Brain microvascular endothelial cell (primary cell): ENCODE measurements at regions not wholly inside any gene's neighbourhood (a gene's known extent, or its start where the extent isn't known, plus 50 kb on each side); places are given as distances from the start of the nearest gene placed in this dataset.

ENCODE experiments used
- DNase-seq: peaks from one replicate; pipeline ENCODE4 v3.0.0-alpha.2; 2020
- H3K27ac ChIP-seq: fragments of 250-450 bp; sonication (Bioruptor Pico); 2 replicates; pipeline ENCODE4 v1.5.1; 2020; ENCODE audit warnings: mild to moderate bottlenecking, moderate library complexity
- H3K27me3 ChIP-seq: fragments of 250-450 bp; sonication (Bioruptor Pico); replicated peaks from 2 replicates; pipeline ENCODE4 v1.5.1; 2020; ENCODE audit warnings: mild to moderate bottlenecking
- H3K36me3 ChIP-seq: fragments of 250-450 bp; sonication (Bioruptor Pico); replicated peaks from 2 replicates; pipeline ENCODE4 v1.5.1; 2020; ENCODE audit warnings: mild to moderate bottlenecking
- H3K4me3 ChIP-seq: 2 replicates; pipeline ENCODE4 v1.5.1; 2011; ENCODE audit warnings: low read depth, mild to moderate bottlenecking, control low read depth, low read length, moderate library complexity
- CTCF ChIP-seq: IDR thresholded peaks from 2 replicates; pipeline ENCODE4 v1.5.1; 2011; ENCODE audit warnings: low read depth, mild to moderate bottlenecking, moderate library complexity, low read length, control low read depth, inconsistent platforms; ENCODE audit errors: missing control alignments
- in situ Hi-C: cut with HindIII; loops from 2 replicates; pipeline ENCODE4 v1.10.0; 2017; ENCODE audit warnings: low sequenced_read_pairs, low pct_ligation_motif_present

- Histone ChIP-seq H3K4me3 (no peak overlapping the region), H3K36me3 (no peaks in the 10 kb centered on the region), H3K27ac (no peak overlapping the region), H3K27me3 (no peaks in the 10 kb centered on the region)
- TF ChIP-seq CTCF = no peak
- in situ Hi-C loops = no loop called here
- no peak for DNase-seq
Measured at GRCh38 chr4:28251831-28252230, 1391.2 kb downstream of the STIM2 start.

GRCh38 chr4:28254003-28254402 lies 1393.4 kb downstream of the STIM2 start:
- in situ Hi-C loops = no loop called here
- Histone ChIP-seq H3K27ac (no peak overlapping the region), H3K36me3 (no peaks in the 10 kb centered on the region), H3K4me3 (no peak overlapping the region), H3K27me3 (no peaks in the 10 kb centered on the region)
- no peak for DNase-seq
- TF ChIP-seq CTCF = no peak

- DNase-seq = no peak
- Histone ChIP-seq H3K27me3 (no peaks in the 10 kb centered on the region), H3K36me3 (no peaks in the 10 kb centered on the region), H3K4me3 (no peak overlapping the region), H3K27ac (no peak overlapping the region)
- in situ Hi-C loops = no loop called here
- no peak for TF ChIP-seq CTCF
Measured at GRCh38 chr4:28256295-28256694, 1395.7 kb downstream of the STIM2 start.

GRCh38 chr4:28259951-28260350 lies 1399.3 kb downstream of the STIM2 start:
- in situ Hi-C loops = no loop called here
- H3K36me3 ChIP-seq = no peaks in the 10 kb centered on the region
- TF ChIP-seq CTCF = no peak
- H3K4me3 ChIP-seq = no peak overlapping the region
- H3K27ac ChIP-seq = no peak overlapping the region
- no peaks in the 10 kb centered on the region for H3K27me3 ChIP-seq
- DNase-seq = no peak

GRCh38 chr4:28267166-28267565 lies 1406.5 kb downstream of the STIM2 start:
- Histone ChIP-seq H3K27me3 (no peaks in the 10 kb centered on the region), H3K36me3 (no peaks in the 10 kb centered on the region), H3K4me3 (no peak overlapping the region), H3K27ac (no peak overlapping the region)
- no peak for DNase-seq
- in situ Hi-C loops = no loop called here
- TF ChIP-seq CTCF = no peak

GRCh38 chr4:28269426-28269825 lies 1408.8 kb downstream of the STIM2 start:
- no peak for DNase-seq
- Histone ChIP-seq H3K36me3 (no peaks in the 10 kb centered on the region), H3K27ac (no peak overlapping the region), H3K27me3 (no peaks in the 10 kb centered on the region), H3K4me3 (no peak overlapping the region)
- no peak for TF ChIP-seq CTCF
- in situ Hi-C loops = no loop called here
